Upper lobe of left lung (tissue), 4 donors: ENCODE measurements at regions not wholly inside any gene's neighbourhood (a gene's known extent, or its start where the extent isn't known, plus 50 kb on each side); places are given as distances from the start of the nearest gene placed in this dataset.

Experiments used
- CTCF ChIP-seq, 6 experiments: fragments of 450-650 bp in 4 of 6; fragments of 200-600 bp in 2 of 6; sonication (generic) in 2 of 6; IDR thresholded peaks; one replicate each; pipeline ENCODE4 v1.5.1; 2016 to 2019; ENCODE audit warnings: antibody characterized with exemption in 6 of 6
- EP300 ChIP-seq, 4 donors: sonication (generic); formaldehyde crosslinking; IDR thresholded peaks; one replicate each; pipeline ENCODE4 v1.5.1; 2017; ENCODE audit warnings: antibody characterized with exemption in 4 of 4, control low read depth in 2 of 4
- POLR2A ChIP-seq, 4 donors: fragments of 450-650 bp; IDR thresholded peaks; one replicate each; pipeline ENCODE4 v1.5.1; 2016 to 2017; ENCODE audit warnings: antibody characterized with exemption in 4 of 4, mild to moderate bottlenecking in 2 of 4

- TF ChIP-seq CTCF (IDR thresholded peaks at IDR 0.05) (no peak), POLR2A (IDR thresholded peaks at IDR 0.05) (no peak), EP300 (IDR thresholded peaks at IDR 0.05) (no peak)
These were observed 149.9 kb upstream of the IRF2BP2 start for GRCh38 chr1:234759888-234760287.
